Astrocyte of the cerebellum (primary cell): ENCODE measurements at regions not wholly inside any gene's neighbourhood (a gene's known extent, or its start where the extent isn't known, plus 50 kb on each side); places are given as distances from the start of the nearest gene placed in this dataset.

Source experiments
- DNase-seq: peaks from one replicate; pipeline ENCODE4 v3.0.0-alpha.2; 2011; ENCODE audit warnings: low read depth
- H3K4me3 ChIP-seq: 2 replicates; pipeline ENCODE4 v1.5.1; 2011; ENCODE audit warnings: mild to moderate bottlenecking, low read depth, low read length, moderate library complexity
- CTCF ChIP-seq: IDR thresholded peaks from 2 replicates; pipeline ENCODE4 v1.5.1; 2012; ENCODE audit warnings: low read length, low read depth, moderate library complexity, mild to moderate bottlenecking; ENCODE audit errors: missing control alignments
- in situ Hi-C: cut with HindIII; loops from 2 replicates; pipeline ENCODE4 v1.10.0; 2017; ENCODE audit warnings: low sequenced_read_pairs

- in situ Hi-C loops = no loop called here
- no peak for DNase-seq
- H3K4me3 ChIP-seq = no peak overlapping the region
- no peak for TF ChIP-seq CTCF
Measured at GRCh38 chr6:153412519-153412918, 281.4 kb upstream of the RGS17 start.

GRCh38 chr6:153411070-153411648 is 280.1 kb upstream of the RGS17 start:
- no peak for DNase-seq
- no peak for TF ChIP-seq CTCF
- H3K4me3 ChIP-seq = no peak overlapping the region
- in situ Hi-C loops = no loop called here

- in situ Hi-C loops = no loop called here
- H3K4me3 ChIP-seq = no peak overlapping the region
- no peak for DNase-seq
- no peak for TF ChIP-seq CTCF
Measured at GRCh38 chr6:153405931-153406330, 274.8 kb upstream of the RGS17 start.

- no peak for TF ChIP-seq CTCF
- in situ Hi-C loops = no loop called here
- no peak for DNase-seq
- no peak overlapping the region for H3K4me3 ChIP-seq
Measured at GRCh38 chr6:153401751-153402150, 270.7 kb upstream of the RGS17 start.

- H3K4me3 ChIP-seq = no peak overlapping the region
- DNase-seq = no peak
- TF ChIP-seq CTCF = no peak
- in situ Hi-C loops = no loop called here
Measured at GRCh38 chr6:153392156-153392555, 261.1 kb upstream of the RGS17 start.

GRCh38 chr6:153373869-153374268 is 242.8 kb upstream of the RGS17 start:
- DNase-seq = no peak

More at GRCh38 chr6:153373869-153374268, 242.8 kb upstream of the RGS17 start:
- no peak overlapping the region for H3K4me3 ChIP-seq
- TF ChIP-seq CTCF = no peak
- in situ Hi-C loops = no loop called here
